ENCODE measurements at regions not wholly inside any gene's neighbourhood (a gene's known extent, or its start where the extent isn't known, plus 50 kb on each side); places are given as distances from the start of the nearest gene placed in this dataset.

GRCh38 chr21:40901691-40902090 lies 54.7 kb upstream of the DSCAM start:
- no peak for DNase-seq (ENCODE audit: low read depth)

GRCh38 chr21:40902299-40902698 lies 55.3 kb upstream of the DSCAM start:
- no peak for DNase-seq (ENCODE audit: low read depth)

- DNase-seq (ENCODE audit: low read depth), result no peak
These were observed 56.0 kb upstream of the DSCAM start for GRCh38 chr21:40902993-40903392.

- no peak for DNase-seq (ENCODE audit: low read depth)
These were observed 58.3 kb upstream of the DSCAM start for GRCh38 chr21:40905251-40905650.

DNA sequence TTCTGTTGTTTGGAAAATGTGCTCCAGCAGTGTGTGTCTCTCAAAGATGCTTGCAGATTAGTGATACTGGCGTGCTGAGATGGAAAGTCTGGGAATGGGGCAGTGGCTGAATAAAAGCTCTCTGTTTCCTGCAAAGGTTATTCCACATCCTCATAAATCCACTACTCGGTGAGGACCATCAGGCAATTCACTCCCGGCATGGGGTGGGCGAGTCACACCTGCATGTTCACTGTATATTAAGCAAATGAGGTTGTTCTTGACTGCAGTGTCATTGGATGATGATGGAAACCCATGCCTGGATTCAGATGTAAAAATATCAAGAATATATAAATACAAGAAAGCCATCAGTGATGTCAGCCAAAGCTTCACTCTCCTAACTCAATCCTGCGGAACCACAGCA lies 65.4 kb upstream of the DSCAM start:
- no peak for DNase-seq (ENCODE audit: low read depth)

- no peak for DNase-seq (ENCODE audit: low read depth)
These were observed 68.2 kb upstream of the DSCAM start for GRCh38 chr21:40915114-40915513.

DNA sequence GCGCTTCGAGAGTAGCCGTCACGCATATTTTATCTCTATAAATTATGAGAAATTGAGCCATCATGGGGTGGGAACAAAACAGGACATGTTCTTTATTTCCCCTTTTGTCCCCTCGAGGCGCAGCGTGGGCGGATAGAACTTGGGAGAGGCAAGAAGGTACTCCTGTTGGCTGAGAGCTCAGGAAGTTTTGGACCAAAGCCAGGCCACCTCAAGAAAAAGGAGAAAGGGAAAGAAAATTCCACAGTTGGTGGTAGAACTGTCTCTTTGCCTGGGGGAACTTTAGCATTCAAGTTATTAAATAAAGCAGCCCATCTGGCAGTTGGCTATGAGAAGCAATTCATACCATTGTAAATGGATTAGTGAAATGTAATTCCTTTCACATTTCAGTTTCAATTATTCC lies 76.4 kb upstream of the DSCAM start:
- DNase-seq (ENCODE audit: low read depth), result no peak

DNA sequence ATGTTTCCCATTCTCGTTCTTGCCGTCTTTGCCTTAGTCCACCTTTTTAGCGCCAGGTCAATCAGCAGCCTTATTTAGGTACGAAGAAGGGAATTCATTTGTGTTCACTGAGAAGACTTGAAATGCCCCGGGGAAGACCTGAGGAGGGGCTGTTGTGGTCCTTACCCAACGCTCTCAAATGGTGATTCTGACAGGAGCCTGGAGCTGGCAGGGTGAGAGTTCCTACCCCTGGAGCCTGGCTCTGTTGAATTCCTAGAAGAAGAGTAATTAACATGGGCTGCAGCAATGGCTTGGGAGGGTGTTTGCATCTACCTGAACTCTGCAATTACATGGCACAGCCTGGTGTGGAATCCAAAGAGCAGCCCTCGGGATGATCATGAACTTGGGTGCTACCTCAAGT lies 76.9 kb upstream of the DSCAM start:
- no peak for DNase-seq (ENCODE audit: low read depth)

GRCh38 chr21:40924641-40925040 lies 77.7 kb upstream of the DSCAM start:
- no peak for DNase-seq (ENCODE audit: low read depth)

DNA sequence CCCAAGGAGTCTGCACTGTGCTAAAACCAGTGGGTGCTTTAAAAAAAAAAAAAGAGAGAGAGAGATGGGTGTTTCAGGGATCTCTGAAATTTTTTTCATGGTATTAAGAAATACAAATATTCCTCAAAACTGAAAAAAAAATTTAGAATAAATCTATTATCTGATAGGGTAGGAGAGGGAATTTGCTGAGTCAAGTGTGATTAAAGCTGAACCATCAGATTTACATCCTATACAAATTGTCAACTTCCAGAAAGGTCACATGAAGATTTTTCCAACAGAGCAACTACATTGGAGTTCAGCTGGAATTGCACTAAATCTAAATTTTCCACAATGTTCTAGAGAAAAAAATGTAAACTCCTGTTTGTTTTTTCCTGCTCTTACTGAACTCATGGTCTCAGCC lies 79.3 kb upstream of the DSCAM start:
- DNase-seq (ENCODE audit: low read depth), result no peak

GRCh38 chr21:40929833-40930232 lies 82.9 kb upstream of the DSCAM start:
- no peak for DNase-seq (ENCODE audit: low read depth)

DNA sequence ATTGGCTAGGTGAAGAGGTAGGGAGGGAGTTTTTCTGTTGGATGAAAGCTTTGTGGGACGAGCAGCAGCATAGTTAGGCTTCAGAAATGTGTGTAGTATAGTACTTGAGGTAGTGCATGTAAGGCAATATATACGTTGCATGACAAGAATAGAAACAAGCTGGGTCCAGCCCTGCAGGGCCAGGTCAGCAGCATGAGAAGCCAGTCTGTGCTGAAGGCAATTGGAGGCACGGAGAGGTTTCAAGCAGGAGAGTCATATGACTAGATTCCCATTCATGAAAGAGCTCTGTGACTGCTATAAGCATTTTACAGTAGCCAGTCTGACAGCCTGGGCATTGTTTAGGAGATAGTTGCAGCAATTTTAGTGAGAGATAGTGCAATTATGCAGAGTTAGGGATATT lies 84.2 kb upstream of the DSCAM start:
- no peak for DNase-seq (ENCODE audit: low read depth)

DNA sequence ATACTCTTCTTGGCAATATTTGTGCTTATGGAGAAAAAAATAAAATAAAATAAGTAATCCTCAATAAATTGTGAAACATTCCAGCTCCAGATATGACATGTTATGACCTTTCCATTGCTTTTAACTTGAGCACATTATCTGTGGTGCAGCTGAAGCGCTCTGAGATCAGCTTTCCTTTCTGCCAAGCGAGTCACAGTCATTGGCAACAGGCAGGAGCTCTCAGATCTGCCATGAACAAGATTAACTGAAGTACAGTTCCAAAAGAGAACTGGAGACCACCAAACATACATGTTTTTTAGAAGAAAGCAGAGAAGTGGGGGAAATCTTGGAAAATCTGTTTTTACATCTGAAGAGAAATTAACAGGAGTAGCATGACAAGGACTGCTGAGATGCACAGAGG lies 89.2 kb upstream of the DSCAM start:
- DNase-seq (ENCODE audit: low read depth), result no peak

DNA sequence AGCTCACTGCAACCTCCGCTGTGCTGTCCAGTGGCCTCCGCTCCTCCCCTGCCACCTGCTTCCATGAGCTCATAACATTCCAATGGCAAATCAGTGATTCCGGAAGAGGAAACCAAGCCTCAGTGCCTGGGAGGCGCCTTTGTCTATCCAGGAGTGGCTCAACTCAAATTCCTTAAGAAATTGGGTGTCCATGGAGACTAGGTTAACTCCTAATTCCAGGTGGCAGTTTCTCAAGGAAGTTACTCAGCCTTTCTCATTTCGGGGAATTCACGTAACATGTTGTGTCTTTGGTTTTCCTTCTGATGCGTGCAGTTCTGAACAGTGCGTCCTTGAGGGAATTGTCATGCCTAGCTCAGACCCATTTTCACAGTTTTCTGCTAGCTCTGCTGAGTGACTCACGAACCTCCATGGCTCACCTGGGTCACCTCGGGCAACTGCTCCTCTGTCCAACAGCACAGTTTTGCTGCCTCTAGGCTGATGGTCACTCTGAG lies 89.9 kb upstream of the DSCAM start:
- no peak for DNase-seq (ENCODE audit: low read depth)

GRCh38 chr21:40938078-40938477 lies 91.1 kb upstream of the DSCAM start:
- no peak for DNase-seq (ENCODE audit: low read depth)

DNA sequence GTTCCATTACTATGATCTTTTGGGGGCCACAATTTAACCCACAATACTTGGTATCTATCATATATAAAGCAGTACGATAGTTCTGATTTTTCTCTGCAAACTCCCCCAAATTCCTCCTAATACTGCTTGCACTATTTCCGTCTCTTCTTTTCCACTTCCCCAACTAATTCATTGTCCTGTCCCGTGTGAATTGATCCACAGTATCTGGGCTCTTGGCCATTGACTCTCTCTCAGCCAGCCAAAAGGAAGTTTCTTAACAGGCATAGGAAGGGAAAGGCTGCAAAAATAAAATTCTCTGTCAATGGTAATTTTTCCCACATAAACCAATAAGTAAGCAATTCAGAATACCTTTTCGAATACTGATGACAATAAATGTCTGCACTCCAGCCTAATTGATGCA lies 91.7 kb upstream of the DSCAM start:
- no peak for DNase-seq (ENCODE audit: low read depth)

DNA sequence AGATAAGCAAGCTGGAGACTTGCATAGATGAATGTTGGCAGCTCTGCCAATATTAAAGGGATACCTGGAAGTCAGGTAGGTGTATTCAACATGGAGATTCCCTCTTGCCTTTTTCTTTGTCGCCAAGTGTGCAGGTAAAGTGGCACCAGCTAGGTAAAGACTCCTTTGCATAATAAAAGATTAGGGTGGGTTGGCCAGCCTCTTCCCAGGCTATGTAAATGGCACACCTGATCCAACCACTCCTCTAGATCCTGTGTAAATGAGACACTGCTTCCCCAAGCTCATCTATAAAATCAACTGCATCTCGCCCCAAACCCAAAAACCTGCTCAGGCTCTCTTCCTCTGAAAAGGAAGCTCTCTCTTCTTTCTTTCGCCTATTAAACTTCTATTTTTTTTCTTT lies 100.8 kb upstream of the DSCAM start:
- no peak for DNase-seq (ENCODE audit: low read depth)

DNA sequence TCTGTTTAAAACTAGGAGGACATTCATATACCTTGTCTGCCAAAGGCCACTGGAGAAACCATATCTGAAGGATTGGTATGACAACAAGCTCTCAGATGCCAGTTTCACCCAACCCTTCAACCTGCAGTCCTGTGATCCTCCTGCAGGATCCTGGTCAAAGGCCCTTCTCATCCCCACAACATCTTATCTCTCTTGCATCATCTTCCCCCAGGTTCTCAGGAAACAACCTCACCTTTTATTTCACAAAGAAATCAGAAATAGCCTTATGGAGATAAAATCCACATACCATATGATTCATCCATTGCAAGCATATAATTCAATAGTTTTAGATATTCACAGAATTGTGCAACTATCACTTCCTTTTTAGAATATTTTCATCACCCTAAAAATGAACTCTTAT lies 104.0 kb upstream of the DSCAM start:
- no peak for DNase-seq (ENCODE audit: low read depth)

- DNase-seq (ENCODE audit: low read depth), result no peak
These were observed 105.8 kb upstream of the DSCAM start for GRCh38 chr21:40952551-40953323.

DNA sequence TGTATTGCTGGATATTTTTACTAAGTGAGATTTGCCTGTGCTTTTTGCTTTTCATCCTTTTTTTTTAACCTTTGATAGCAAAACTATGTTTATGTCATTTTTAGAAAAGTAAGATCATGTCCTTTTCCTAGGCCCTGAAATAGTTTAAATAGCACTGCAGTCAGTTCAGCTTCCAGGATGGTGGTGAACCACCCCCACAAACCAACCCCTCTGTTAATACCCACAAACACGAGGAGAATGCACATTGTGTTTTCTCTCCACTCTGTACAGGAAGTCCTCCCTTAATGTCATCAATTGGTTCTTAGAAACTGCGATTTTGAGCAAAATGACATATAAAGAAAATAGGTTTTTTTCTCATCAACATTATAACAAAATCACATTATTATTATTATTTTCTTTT lies 117.7 kb upstream of the DSCAM start:
- DNase-seq (ENCODE audit: low read depth), result no peak

DNA sequence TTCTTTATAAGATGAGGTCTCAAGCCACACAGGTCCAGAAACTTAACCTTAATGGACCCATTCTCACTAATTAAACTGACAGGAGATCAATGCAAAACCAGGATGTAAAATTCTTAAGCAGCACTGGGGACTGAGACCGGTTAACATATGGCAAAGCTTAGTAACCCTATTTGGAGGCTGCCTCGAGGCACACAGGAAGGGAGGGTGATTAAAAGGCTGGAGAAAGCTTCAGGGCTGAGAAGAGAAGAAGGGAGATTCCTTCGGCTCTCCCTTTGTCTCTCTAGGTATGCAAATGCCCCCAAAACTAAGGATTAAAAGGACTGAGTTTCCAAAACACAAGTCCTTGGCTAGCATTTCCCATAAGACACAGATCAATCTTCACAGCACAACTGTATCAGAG lies 120.8 kb upstream of the DSCAM start:
- no peak for DNase-seq (ENCODE audit: low read depth)

GRCh38 chr21:40972151-40972550 lies 125.2 kb upstream of the DSCAM start:
- DNase-seq (ENCODE audit: low read depth), result no peak

- no peak for DNase-seq (ENCODE audit: low read depth)
These were observed 129.5 kb upstream of the DSCAM start for GRCh38 chr21:40976198-40977109.

Data from activated T-cell treated with anti-CD3 and anti-CD28 coated beads for 1 hour (primary cell).